HG02981 (cell line): ENCODE measurements at regions not wholly inside any gene's neighbourhood (a gene's known extent, or its start where the extent isn't known, plus 50 kb on each side); places are given as distances from the start of the nearest gene placed in this dataset.
"Not testable (repeated sequence)": the region's sequence is repeated elsewhere in the genome, so short reads cannot be mapped to it uniquely, and the experiment has no call there.

Experiments used
- ATAC-seq: cut with Tn5 transposase; IDR thresholded peaks from one replicate; pipeline ENCODE4 v1.9.1; 2021; ENCODE audit warnings: mild to moderate bottlenecking, moderate library complexity; ENCODE audit not compliant: unreplicated experiment

- ATAC-seq: no peak
Observed at GRCh38 chr12:23236066-23236780, 611.3 kb downstream of the ETNK1 start.

GRCh38 chr12:23236811-23237210, 611.8 kb downstream of the ETNK1 start:
- no peak for ATAC-seq

GRCh38 chr12:23238190-23238589, 613.2 kb downstream of the ETNK1 start:
- ATAC-seq: no peak

GRCh38 chr12:23238957-23239356, 614.0 kb downstream of the ETNK1 start:
- ATAC-seq: no peak

- no peak for ATAC-seq
Observed at GRCh38 chr12:23245186-23245585, 620.2 kb downstream of the ETNK1 start.

- no peak for ATAC-seq
Observed at GRCh38 chr12:23253191-23253590, 628.2 kb downstream of the ETNK1 start.

GRCh38 chr12:23253910-23254309, 628.9 kb downstream of the ETNK1 start:
- not testable (repeated sequence) for ATAC-seq

- no peak for ATAC-seq
Observed at GRCh38 chr12:23259558-23259957, 634.6 kb downstream of the ETNK1 start.

GRCh38 chr12:23262670-23263069, 637.7 kb downstream of the ETNK1 start:
- no peak for ATAC-seq

- ATAC-seq: no peak
Observed at GRCh38 chr12:23277831-23278230, 652.9 kb downstream of the ETNK1 start.

- ATAC-seq: no peak
Observed at GRCh38 chr12:23281295-23281694, 656.3 kb downstream of the ETNK1 start.

GRCh38 chr12:23282701-23283100, 657.7 kb downstream of the ETNK1 start:
- no peak for ATAC-seq

- ATAC-seq: not testable (repeated sequence)
Observed at GRCh38 chr12:23285764-23286530, 661.0 kb downstream of the ETNK1 start.

GRCh38 chr12:23290627-23291330, 658.7 kb downstream of the SOX5 start:
- ATAC-seq: no peak

- no peak for ATAC-seq
Observed at GRCh38 chr12:23303220-23303619, 646.2 kb downstream of the SOX5 start.

GRCh38 chr12:23303821-23304220, 645.6 kb downstream of the SOX5 start:
- ATAC-seq: no peak

GRCh38 chr12:23333938-23334337, 615.5 kb downstream of the SOX5 start:
- ATAC-seq: no peak

- no peak for ATAC-seq
Observed at GRCh38 chr12:23335593-23335992, 613.9 kb downstream of the SOX5 start.

- ATAC-seq: no peak
Observed at GRCh38 chr12:23337213-23337612, 612.3 kb downstream of the SOX5 start.

- no peak for ATAC-seq
Observed at GRCh38 chr12:23340351-23340750, 609.1 kb downstream of the SOX5 start.

GRCh38 chr12:23342407-23342806, 607.1 kb downstream of the SOX5 start:
- ATAC-seq: no peak

- ATAC-seq: no peak
Observed at GRCh38 chr12:23349564-23349963, 599.9 kb downstream of the SOX5 start.
